ENCODE measurements at regions not wholly inside any gene's neighbourhood (a gene's known extent, or its start where the extent isn't known, plus 50 kb on each side); places are given as distances from the start of the nearest gene placed in this dataset.

DNA sequence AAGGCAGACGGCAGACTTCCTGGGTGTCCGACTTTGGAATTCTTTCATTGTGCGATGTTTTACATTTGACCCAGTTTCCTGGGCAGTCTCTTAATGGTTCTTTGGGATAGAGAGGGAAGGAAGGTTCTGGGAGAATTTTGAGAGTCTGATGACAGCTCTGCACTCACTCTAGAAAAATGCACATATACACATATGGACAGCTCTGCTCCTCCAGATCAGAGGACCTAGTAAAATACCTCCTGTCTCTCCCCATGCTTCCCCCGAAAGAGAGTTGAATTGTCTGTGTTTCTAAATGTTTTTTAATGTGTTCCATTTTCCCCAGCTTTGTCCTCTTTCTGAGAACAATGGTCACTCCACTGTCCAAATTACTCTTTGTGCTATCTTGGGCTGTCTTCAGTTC, 102.0 kb upstream of the CXCR4 start:
- no peak for ATAC-seq (ENCODE audit: poor library complexity)
- intact Hi-C loops (cut with DNase I, micrococcal nuclease) = no loop called here
- no peaks in the 10 kb centered on the region for H3K4me1 ChIP-seq (ENCODE audit: insufficient read depth, low read length)
- TF ChIP-seq, protein P1, sequence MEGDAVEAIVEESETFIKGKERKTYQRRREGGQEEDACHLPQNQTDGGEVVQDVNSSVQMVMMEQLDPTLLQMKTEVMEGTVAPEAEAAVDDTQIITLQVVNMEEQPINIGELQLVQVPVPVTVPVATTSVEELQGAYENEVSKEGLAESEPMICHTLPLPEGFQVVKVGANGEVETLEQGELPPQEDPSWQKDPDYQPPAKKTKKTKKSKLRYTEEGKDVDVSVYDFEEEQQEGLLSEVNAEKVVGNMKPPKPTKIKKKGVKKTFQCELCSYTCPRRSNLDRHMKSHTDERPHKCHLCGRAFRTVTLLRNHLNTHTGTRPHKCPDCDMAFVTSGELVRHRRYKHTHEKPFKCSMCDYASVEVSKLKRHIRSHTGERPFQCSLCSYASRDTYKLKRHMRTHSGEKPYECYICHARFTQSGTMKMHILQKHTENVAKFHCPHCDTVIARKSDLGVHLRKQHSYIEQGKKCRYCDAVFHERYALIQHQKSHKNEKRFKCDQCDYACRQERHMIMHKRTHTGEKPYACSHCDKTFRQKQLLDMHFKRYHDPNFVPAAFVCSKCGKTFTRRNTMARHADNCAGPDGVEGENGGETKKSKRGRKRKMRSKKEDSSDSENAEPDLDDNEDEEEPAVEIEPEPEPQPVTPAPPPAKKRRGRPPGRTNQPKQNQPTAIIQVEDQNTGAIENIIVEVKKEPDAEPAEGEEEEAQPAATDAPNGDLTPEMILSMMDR (IDR thresholded peaks at IDR 0.05) = no peak
- Mint-ChIP-seq H3K9me3 (no peaks in the 10 kb centered on the region), H3K27ac (no peak overlapping the region), H3K4me3 (no peak overlapping the region), H3K27me3 (no peaks in the 10 kb centered on the region), H3K4me1 (ENCODE audit: low read depth) (no peaks in the 10 kb centered on the region), H3K36me3 (ENCODE audit: low read depth) (no peaks in the 10 kb centered on the region)
- no peak for DNase-seq
- no peak overlapping the region for H3K4me3 ChIP-seq (ENCODE audit: low read length)
- no peaks in the 10 kb centered on the region for H3K27me3 ChIP-seq (ENCODE audit: control insufficient read depth in 1 of 2, insufficient read depth in 2 of 2, low read length in 2 of 2)
- ChIA-PET CTCF (interaction anchor here (1.5 kb wide), 1 partner anchor 11 kb away, joined by 3 read pairs; no protein-coding TSS in a partner anchor), POLR2A (interaction anchor here (1.0 to 2.3 kb wide), 3 partner anchors 12 to 84 kb away, joined by 3 to 9 read pairs (median 3); no protein-coding TSS in a partner anchor)
- no peaks in the 10 kb centered on the region for H3K36me3 ChIP-seq (ENCODE audit: insufficient read depth, low read length)
- no peak overlapping the region for H3K27ac ChIP-seq (ENCODE audit: low read depth in 1 of 2, low read length in 2 of 2)
- H3K9me3 ChIP-seq (ENCODE audit: control insufficient read depth in 1 of 2, insufficient read depth in 1 of 2, low read length in 2 of 2) = no peaks in the 10 kb centered on the region

DNA sequence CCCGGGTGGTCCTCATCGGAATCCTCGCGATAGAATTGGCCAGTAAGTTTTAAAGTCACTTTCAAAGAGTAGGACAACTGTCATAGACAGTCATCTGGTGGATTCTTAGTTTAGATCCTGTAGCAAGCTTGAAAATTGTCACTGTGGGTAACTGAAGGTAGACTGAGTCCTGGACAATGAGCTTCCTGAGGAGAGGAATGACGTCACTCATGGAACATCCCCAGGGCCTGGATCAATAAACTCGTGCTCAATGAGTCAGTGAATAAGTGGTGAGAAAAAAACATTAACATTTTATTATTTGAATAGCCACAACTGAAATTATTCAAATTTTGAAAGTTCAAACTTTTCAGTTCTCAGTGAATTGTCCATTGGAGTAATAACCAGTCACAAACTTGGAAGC, 101.4 kb upstream of the CXCR4 start:
- POLR2A ChIA-PET = interaction anchor here (0.7 to 2.3 kb wide), 3 partner anchors 13 to 301 kb away, joined by 3 to 9 read pairs (median 3); no protein-coding TSS in a partner anchor
- Histone ChIP-seq H3K4me1 (ENCODE audit: insufficient read depth, low read length) (no peaks in the 10 kb centered on the region), H3K9me3 (ENCODE audit: control insufficient read depth in 1 of 2, insufficient read depth in 1 of 2, low read length in 2 of 2) (no peaks in the 10 kb centered on the region), H3K27me3 (ENCODE audit: control insufficient read depth in 1 of 2, insufficient read depth in 2 of 2, low read length in 2 of 2) (no peaks in the 10 kb centered on the region), H3K27ac (ENCODE audit: low read depth in 1 of 2, low read length in 2 of 2) (no peak overlapping the region), H3K36me3 (ENCODE audit: insufficient read depth, low read length) (no peaks in the 10 kb centered on the region), H3K4me3 (ENCODE audit: low read length) (no peak overlapping the region)
- H3K27ac Mint-ChIP-seq = no peak overlapping the region
- no peaks in the 10 kb centered on the region for H3K27me3 Mint-ChIP-seq
- H3K4me3 Mint-ChIP-seq = no peak overlapping the region
- H3K36me3 Mint-ChIP-seq (ENCODE audit: low read depth) = no peaks in the 10 kb centered on the region
- CTCF ChIA-PET = interaction anchor here (1.5 kb wide), 1 partner anchor 12 kb away, joined by 3 read pairs; no protein-coding TSS in a partner anchor
- H3K4me1 Mint-ChIP-seq (ENCODE audit: low read depth) = peaks cover 2% of the 10 kb centered on the region
- intact Hi-C loops (cut with DNase I, micrococcal nuclease) = no loop called here
- DNase-seq (no peak), ATAC-seq (ENCODE audit: poor library complexity) (no peak)
- H3K9me3 Mint-ChIP-seq = no peaks in the 10 kb centered on the region
- TF ChIP-seq, protein P1 (IDR thresholded peaks at IDR 0.05) = no peak

DNA sequence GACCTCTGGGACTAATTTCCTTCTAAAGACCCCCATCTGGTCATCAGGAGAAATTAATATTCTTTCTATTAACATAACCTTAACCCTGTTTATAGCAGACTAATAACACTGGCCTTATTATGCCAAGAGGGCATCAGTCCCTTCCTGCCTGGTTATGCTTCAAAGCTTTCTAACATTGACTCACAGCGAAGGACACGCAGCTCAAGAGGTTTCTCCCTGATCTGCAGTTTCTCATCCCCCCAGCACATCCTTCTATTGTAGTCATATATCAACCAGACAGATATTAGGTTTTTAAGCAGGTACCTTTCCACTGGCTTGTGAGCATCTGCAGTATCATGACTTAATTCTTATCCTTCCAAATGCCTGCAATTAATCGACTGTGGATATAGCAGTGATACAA, 100.0 kb upstream of the CXCR4 start:
- Mint-ChIP-seq H3K9me3 (no peaks in the 10 kb centered on the region), H3K4me1 (ENCODE audit: low read depth) (peaks cover 16% of the 10 kb centered on the region), H3K27ac (no peak overlapping the region), H3K27me3 (no peaks in the 10 kb centered on the region), H3K36me3 (ENCODE audit: low read depth) (no peaks in the 10 kb centered on the region), H3K4me3 (no peak overlapping the region)
- no peak overlapping the region for H3K27ac ChIP-seq (ENCODE audit: low read depth in 1 of 2, low read length in 2 of 2)
- H3K9me3 ChIP-seq (ENCODE audit: control insufficient read depth in 1 of 2, insufficient read depth in 1 of 2, low read length in 2 of 2) = no peaks in the 10 kb centered on the region
- TF ChIP-seq, protein P1 (IDR thresholded peaks at IDR 0.05) = no peak
- ChIA-PET POLR2A (interaction anchor here (1.6 kb wide), 1 partner anchor 11 kb away, joined by 3 read pairs; no protein-coding TSS in a partner anchor), CTCF (no interaction called here)
- no peak overlapping the region for H3K4me3 ChIP-seq (ENCODE audit: low read length)
- H3K36me3 ChIP-seq (ENCODE audit: insufficient read depth, low read length) = no peaks in the 10 kb centered on the region
- peaks cover 3% of the 10 kb centered on the region for H3K4me1 ChIP-seq (ENCODE audit: insufficient read depth, low read length)
- ATAC-seq (ENCODE audit: poor library complexity) (no peak), DNase-seq (no peak)
- H3K27me3 ChIP-seq (ENCODE audit: control insufficient read depth in 1 of 2, insufficient read depth in 2 of 2, low read length in 2 of 2) = no peaks in the 10 kb centered on the region
- intact Hi-C loops (cut with DNase I, micrococcal nuclease) = no loop called here
